IPS-NIHi11 (cell line): ENCODE measurements at regions not wholly inside any gene's neighbourhood (a gene's known extent, or its start where the extent isn't known, plus 50 kb on each side); places are given as distances from the start of the nearest gene placed in this dataset.
"Not testable (repeated sequence)": the region's sequence is repeated elsewhere in the genome, so short reads cannot be mapped to it uniquely, and the experiment has no call there.

Experiments
- DNase-seq: peaks from one replicate; pipeline ENCODE4 v3.0.0; 2012; ENCODE audit warnings: mixed read lengths, low spot score

- peak; percentile 14 for DNase-seq
These were observed 115.8 kb upstream of the TMEM45B start for GRCh38 chr11:129699711-129700304.

DNA sequence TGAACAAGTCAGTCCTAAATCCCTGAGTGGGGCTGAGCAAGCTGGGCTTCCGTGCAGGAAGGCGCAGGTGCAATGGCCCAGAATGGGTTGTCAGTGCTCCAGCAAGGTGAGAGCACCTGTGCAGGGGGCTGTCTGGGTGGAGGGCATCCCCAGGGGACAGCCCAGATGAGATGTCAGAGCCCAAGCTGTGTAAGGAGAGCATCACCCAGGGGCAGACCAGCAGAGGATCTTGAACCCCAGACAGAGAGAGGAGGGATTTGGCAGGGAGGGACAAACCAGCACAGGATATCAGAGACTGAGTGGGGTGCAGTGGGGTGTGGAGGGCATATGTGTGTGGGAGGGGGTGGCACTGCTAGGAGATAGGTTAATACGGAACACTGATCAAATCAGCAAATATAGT is 114.9 kb upstream of the TMEM45B start:
- peak; percentile 1 for DNase-seq

DNA sequence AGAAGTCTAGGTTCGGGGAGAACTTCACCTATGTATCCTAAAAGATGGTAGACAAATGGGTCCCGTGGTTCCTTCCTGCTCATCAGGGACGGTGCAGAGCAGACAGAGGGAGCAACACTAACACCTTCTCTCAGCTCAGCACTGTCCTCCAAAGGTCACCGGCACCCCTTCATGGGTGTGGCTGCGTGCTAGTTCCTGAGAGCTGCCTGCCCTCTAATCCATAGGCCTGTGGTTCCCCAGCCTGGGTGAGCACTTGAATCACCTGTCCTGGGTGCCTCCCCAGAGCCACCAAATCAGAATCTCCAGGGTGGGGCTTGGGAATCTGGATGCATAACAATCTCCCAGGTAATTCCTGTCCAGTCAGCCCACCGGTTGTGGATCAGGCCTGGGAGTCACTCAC is 113.9 kb upstream of the TMEM45B start:
- DNase-seq = peak; percentile 3

GRCh38 chr11:129702410-129703398 is 112.9 kb upstream of the TMEM45B start:
- peak; percentile 0 for DNase-seq

DNA sequence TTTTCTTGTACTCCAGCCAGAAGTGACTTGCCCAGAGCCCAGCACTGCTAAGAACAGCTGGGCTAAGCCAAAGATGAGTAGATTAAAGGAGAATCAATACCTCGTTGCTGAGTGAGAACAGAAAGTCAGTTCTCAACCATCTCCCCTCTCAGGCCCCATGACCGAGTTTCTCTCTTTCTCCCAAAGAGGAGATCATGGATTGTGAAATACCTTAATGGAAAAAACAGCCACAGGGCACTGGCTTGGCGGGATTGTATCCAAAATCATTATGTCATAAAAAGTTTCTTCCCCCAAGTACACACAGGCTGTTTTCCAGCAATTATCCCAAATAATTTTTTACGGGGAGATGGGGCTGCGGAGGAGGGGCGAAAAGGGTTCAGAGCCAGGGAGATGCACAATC is 111.8 kb upstream of the TMEM45B start:
- peak; percentile 0 for DNase-seq

DNA sequence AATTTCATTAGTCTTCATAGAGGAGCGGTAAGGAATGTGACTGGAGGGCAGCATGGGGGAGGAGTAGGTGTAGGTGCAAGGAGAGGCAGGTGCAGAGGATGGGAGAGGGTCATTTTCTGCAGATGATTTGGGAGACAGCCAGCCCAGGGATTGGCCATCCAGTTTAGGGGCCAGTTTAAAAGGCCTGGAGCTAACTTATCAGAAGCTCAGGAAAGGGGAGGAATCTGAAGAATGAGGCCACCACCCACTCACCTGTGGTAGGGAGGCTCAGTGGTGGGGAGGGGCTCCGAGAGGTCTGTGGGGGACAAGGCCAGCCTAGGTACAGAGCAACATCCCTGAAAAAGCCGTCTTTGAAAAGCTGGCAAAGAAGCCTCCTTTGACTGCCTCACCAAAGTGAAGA is 110.8 kb upstream of the TMEM45B start:
- DNase-seq = no peak

- DNase-seq = no peak
These were observed 110.3 kb upstream of the TMEM45B start for GRCh38 chr11:129705341-129705740.

DNA sequence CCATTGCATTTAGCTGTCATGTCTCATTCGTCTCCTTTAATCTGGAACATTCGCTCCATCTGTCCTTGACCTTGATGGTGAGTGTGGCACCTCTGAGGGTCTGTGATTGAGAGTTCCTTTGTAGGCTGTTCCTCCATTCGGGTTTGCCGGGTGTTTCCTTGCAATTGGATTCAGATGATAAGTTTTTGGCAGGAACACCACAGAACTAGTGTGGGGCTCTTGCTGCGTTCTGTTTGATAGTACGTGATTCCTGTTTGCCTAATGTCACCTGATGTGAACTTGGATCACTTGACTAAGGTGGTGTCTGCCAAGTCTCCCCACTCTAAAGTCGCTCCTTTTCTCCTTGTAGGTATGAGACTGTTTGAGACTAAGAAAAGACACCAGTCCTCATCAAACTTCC is 109.7 kb upstream of the TMEM45B start:
- no peak for DNase-seq

GRCh38 chr11:129709801-129710398 is 105.7 kb upstream of the TMEM45B start:
- no peak for DNase-seq

GRCh38 chr11:129710423-129710822 is 105.2 kb upstream of the TMEM45B start:
- no peak for DNase-seq

GRCh38 chr11:129711760-129712159 is 103.9 kb upstream of the TMEM45B start:
- DNase-seq = no peak

GRCh38 chr11:129712486-129713240 is 103.0 kb upstream of the TMEM45B start:
- DNase-seq = not testable (repeated sequence)

DNA sequence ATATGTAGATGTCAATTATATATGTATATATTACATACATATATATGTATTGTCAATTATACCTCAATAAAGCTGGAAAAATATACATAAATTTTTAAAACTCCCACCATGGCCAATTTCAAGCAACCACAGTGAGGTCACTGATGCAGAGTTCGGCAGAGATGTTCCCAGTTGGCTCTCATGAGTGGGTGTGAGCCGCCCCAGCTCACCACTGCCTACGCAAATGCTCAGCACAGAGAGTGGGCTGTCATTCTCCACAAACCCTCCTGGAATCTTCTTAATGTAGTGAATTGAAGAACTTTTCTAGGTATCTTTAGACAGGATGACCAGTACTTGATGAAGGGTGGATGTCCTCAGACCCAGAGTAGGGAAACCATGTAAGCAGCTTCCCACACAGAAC is 96.6 kb upstream of the TMEM45B start:
- DNase-seq = no peak

DNA sequence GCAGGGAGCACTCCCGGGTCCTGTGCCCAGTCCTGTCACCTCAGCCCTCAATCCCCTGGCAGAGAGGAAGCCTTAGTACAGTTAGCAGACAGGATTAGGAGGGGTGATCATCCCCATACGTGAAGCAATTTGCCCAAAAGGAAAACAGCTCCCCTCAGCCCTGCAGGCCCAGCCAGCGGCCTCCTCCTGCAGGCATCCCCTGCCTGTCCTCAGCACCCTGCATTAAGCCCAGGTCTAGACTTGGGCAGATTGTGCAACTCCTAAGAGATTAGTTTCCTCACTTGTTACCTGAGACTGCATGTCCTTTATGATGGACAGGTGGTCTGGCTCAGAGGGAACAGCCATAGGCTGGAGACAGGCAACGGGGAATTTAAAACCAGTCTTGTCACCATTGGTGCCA is 95.5 kb upstream of the TMEM45B start:
- no peak for DNase-seq

- no peak for DNase-seq
These were observed 94.7 kb upstream of the TMEM45B start for GRCh38 chr11:129720994-129721393.

DNA sequence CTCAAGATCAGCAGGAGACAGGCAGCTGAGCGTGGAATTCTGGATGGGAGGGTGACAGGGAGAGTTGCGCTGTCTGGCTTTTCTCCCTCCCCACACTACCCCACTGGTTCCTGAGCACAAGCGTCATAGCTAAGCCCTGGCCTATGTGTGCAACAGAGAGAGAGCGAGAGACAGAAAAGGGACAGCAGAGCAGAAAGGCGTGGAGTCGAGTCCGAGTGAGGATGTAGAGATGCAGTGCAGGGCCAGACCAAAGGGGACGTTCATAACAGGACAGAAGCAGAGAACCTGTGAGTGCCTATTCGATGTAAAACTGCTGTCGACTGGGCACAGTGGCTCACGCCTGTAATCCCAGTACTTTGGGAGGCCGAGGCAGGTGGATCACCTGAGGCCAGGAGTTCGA is 94.0 kb upstream of the TMEM45B start:
- no peak for DNase-seq

DNA sequence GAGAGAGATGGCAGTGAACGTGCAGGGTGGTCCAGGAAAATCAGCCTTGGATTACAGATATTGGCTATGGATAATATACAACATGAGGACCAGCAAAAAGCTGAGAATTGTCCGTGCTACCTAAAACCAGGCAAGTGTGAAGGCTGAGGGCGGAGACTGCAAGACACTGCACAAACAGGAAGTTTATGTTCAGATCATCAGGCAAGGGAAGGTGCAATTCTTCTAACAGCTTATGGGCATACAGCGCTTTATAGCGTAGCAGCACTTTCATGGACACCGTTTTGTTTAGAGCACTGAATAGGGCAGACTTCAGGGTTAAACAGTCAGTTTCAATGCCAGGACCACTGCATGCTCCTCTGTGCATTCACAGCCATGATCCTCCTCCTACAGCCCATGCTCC is 93.1 kb upstream of the TMEM45B start:
- DNase-seq = no peak

DNA sequence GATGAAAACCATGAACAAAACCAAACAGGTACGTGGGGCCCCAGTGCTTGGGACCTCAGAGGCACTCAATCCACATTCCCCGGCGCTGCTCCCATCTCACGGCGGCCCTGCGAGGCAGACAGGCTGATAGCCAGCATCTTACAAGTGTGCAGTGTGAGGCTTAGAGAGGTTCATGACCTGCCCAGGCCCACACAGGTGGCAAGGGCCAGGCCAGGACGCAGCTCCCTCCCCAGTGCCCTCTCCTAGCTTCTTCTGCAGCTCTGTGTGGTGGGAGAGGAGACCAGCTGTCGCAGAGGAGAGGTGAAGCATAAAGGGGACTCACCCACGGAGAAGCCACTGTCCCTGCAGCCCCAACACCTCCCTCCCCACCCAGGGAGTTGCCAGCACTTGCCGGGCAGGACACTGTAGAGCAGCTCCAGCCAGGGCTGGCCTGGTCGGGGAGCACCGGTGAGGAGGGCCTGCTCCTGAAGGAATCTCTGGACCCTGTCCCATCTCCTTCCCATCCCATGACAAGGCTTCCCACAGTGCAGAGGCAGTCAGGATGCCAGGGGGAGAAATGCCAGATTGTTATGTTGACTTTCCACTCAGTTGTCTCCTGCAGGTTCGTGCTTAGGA is 92.4 kb upstream of the TMEM45B start:
- DNase-seq = no peak

DNA sequence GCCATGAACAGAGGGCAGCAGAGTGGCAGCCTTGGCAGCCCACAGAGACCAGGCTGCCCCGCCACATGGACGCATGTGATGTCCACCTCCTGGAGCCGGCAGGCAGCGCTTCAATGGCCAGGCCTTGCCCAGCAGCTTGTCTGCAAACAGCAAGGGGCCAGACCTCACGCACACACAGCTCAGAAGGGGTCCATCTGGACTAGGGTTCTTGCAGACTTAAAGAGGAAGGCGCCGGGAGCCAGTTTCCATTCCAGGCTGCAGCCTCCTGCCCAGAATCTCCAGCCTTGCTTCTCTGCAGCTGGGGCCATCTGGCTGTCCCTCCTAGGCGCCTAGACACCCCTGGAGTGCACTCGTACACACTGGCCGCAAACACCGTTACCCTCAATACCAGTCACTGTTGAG is 91.9 kb upstream of the TMEM45B start:
- no peak for DNase-seq

DNA sequence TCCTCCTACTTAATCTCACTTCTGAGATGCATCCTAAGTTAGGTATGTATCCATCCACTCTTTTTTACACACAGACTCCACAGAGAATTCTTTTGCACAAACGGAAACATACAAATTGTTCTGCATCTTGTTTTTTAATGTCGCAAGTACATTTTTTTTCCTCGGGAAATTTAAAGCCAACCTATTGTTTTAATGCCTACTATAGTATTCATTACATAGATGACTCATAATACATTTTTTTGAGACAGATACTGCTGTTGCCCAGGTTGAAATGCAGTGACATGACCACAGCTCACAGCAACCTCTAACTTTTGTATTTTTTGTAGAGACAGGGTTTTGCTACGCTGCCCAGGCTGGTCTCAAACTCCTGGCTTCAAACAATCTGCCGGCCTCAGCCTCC is 90.8 kb upstream of the TMEM45B start:
- no peak for DNase-seq

DNA sequence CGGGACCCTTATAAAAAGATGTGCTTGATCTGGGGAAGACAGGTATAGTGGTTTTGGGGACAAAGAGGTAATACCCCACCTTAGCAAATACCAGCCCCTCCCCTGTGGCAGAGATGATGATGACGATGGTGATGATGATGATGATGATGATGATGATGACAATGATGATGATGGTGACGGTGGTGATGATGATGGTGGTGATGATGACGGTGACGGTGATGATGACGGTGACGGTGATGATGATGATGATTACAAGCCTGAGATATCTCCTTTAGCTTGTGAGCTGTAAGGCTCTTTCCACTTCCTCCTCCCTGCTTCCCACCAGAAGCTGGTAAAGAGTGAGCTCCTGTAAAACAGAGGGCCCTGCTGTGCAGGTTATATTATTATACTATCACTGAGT is 89.5 kb upstream of the TMEM45B start:
- no peak for DNase-seq

- DNase-seq = no peak
These were observed 87.1 kb upstream of the TMEM45B start for GRCh38 chr11:129728581-129728980.
